Testis (tissue), 2 donors: ENCODE measurements at regions not wholly inside any gene's neighbourhood (a gene's known extent, or its start where the extent isn't known, plus 50 kb on each side); places are given as distances from the start of the nearest gene placed in this dataset.
"Not testable (repeated sequence)": the region's sequence is repeated elsewhere in the genome, so short reads cannot be mapped to it uniquely, and the experiment has no call there.

ENCODE experiments used
- DNase-seq: peaks from one replicate; pipeline ENCODE4 v3.0.0-alpha.2; 2019
- H3K27ac ChIP-seq, 2 donors: fragments of 200-600 bp; sonication (generic); one replicate each; pipeline ENCODE4 v1.5.1; 2019
- H3K27me3 ChIP-seq: fragments of 200-600 bp; sonication (generic); one replicate; pipeline ENCODE4 v1.5.1; 2019
- H3K36me3 ChIP-seq: fragments of 200-600 bp; sonication (generic); one replicate; pipeline ENCODE4 v1.5.1; 2017; ENCODE audit warnings: low read depth; ENCODE audit errors: missing control alignments
- H3K4me1 ChIP-seq: fragments of 200-600 bp; sonication (generic); one replicate; pipeline ENCODE4 v1.5.1; 2019
- H3K4me3 ChIP-seq, 2 donors: fragments of 200-600 bp; sonication (generic); one replicate each; pipeline ENCODE4 v1.5.1; 2017 to 2019
- H3K9me3 ChIP-seq: fragments of 200-600 bp; sonication (generic); one replicate; pipeline ENCODE4 v1.5.1; 2017
- POLR2A ChIP-seq: fragments of 450-650 bp; IDR thresholded peaks from one replicate; pipeline ENCODE4 v1.6.1; 2017; ENCODE audit warnings: antibody characterized with exemption, mild to moderate bottlenecking, moderate library complexity
- WGBS, 2 donors: methylation state at CpG; one replicate each; pipeline ENCODE4 v1.1.5; 2018; 5-methylcytosine and 5-hydroxymethylcytosine counted together
- intact Hi-C: fragments of 100-400 bp; cut with DNase I; formaldehyde crosslinking; loops from one replicate; pipeline ENCODE4 v1.15.1; 2023; ENCODE audit warnings: low total_unique reads
- TF ChIP-seq, protein P1 (sequence below), 3 experiments: fragments of 450-650 bp in 2 of 3; fragments of 200-600 bp in 1 of 3; sonication (generic) in 1 of 3; IDR thresholded peaks; one replicate each; pipeline ENCODE4 v1.5.1; 2016 to 2019; ENCODE audit warnings: antibody characterized with exemption in 3 of 3, mild to moderate bottlenecking in 2 of 3, moderate library complexity in 1 of 3

GRCh38 chr21:27036736-27037301, 69.9 kb upstream of the ADAMTS5 start:
- WGBS, 2 donors = 86 to 89% methylated on average over 3 of the region's 3 CpGs
- H3K9me3 ChIP-seq = no peaks in the 10 kb centered on the region
- intact Hi-C loops = no loop called here
- no peaks in the 10 kb centered on the region for H3K4me1 ChIP-seq
- no peaks in the 10 kb centered on the region for H3K27me3 ChIP-seq
- no peak overlapping the region for H3K4me3 ChIP-seq
- H3K27ac ChIP-seq = no peak overlapping the region
- TF ChIP-seq POLR2A = no peak
- TF ChIP-seq, protein P1, sequence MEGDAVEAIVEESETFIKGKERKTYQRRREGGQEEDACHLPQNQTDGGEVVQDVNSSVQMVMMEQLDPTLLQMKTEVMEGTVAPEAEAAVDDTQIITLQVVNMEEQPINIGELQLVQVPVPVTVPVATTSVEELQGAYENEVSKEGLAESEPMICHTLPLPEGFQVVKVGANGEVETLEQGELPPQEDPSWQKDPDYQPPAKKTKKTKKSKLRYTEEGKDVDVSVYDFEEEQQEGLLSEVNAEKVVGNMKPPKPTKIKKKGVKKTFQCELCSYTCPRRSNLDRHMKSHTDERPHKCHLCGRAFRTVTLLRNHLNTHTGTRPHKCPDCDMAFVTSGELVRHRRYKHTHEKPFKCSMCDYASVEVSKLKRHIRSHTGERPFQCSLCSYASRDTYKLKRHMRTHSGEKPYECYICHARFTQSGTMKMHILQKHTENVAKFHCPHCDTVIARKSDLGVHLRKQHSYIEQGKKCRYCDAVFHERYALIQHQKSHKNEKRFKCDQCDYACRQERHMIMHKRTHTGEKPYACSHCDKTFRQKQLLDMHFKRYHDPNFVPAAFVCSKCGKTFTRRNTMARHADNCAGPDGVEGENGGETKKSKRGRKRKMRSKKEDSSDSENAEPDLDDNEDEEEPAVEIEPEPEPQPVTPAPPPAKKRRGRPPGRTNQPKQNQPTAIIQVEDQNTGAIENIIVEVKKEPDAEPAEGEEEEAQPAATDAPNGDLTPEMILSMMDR (IDR thresholded peaks at IDR 0.05) = no peak
- DNase-seq = no peak
- no peaks in the 10 kb centered on the region for H3K36me3 ChIP-seq

DNA sequence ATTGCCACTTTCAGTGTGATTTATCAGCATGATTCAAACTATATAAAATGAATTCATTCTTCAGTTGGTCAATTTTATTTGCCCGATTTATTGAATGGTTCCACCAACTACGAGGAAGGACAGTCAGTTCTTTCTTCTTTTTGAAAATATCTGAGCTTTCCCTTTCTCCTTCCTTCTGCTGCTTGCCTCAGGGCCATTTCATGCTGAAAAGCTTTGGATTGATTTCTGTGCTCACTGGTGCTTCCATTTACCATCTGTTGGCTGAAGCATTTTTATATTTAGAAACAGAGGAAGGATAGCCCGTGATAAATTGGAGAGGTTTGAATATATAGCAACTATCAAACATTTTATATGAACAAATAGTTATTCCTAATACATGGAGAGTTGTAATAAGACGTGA, 68.9 kb upstream of the ADAMTS5 start:
- Histone ChIP-seq H3K27ac (no peak overlapping the region), H3K9me3 (no peaks in the 10 kb centered on the region), H3K36me3 (no peaks in the 10 kb centered on the region), H3K4me3 (no peak overlapping the region), H3K27me3 (no peaks in the 10 kb centered on the region), H3K4me1 (no peaks in the 10 kb centered on the region)
- WGBS, 2 donors = 59 to 71% methylated on average over 4 of the region's 4 CpGs
- intact Hi-C loops = no loop called here
- DNase-seq = no peak
- TF ChIP-seq, protein P1 (IDR thresholded peaks at IDR 0.05) = no peak
- no peak for TF ChIP-seq POLR2A

GRCh38 chr21:27034796-27035195, 67.9 kb upstream of the ADAMTS5 start:
- Histone ChIP-seq H3K4me1 (no peaks in the 10 kb centered on the region), H3K36me3 (no peaks in the 10 kb centered on the region), H3K9me3 (no peaks in the 10 kb centered on the region), H3K27me3 (no peaks in the 10 kb centered on the region), H3K27ac (no peak overlapping the region), H3K4me3 (no peak overlapping the region)
- TF ChIP-seq, protein P1 (IDR thresholded peaks at IDR 0.05) = no peak
- TF ChIP-seq POLR2A = no peak
- 96% methylated on average over 1 of the region's 1 CpG for WGBS, 2 donors
- intact Hi-C loops = no loop called here
- DNase-seq = no peak

- Histone ChIP-seq H3K36me3 (no peaks in the 10 kb centered on the region), H3K27me3 (no peaks in the 10 kb centered on the region), H3K4me1 (no peaks in the 10 kb centered on the region), H3K27ac (no peak overlapping the region), H3K4me3 (no peak overlapping the region), H3K9me3 (no peaks in the 10 kb centered on the region)
- DNase-seq = no peak
- TF ChIP-seq, protein P1 (IDR thresholded peaks at IDR 0.05) = no peak
- TF ChIP-seq POLR2A = no peak
- intact Hi-C loops = no loop called here
- 63 to 81% methylated on average over 3 of the region's 3 CpGs for WGBS, 2 donors
These were observed 66.6 kb upstream of the ADAMTS5 start for GRCh38 chr21:27033471-27033870.

DNA sequence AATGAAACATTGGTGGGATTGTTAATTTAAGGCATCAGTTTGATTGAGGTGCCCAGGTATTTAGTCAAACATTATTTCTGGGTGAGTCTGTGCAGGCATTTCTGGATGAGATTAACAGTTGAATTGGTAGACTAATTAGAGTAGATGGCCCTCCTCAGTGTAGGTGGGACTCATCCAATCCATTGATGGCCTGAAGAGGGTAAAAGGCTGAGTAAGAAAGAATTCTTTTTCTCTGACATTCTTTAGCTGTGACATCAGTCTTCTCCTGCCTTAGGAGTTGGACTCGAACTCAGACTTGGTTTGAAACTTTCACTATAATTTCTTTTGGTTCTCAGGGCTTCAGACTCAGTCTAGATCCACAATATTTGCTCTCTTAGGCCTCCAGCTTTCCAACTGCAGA, 59.6 kb upstream of the ADAMTS5 start:
- H3K9me3 ChIP-seq = no peaks in the 10 kb centered on the region
- DNase-seq = no peak
- WGBS, 2 donors = 69 to 75% methylated on average over 1 of the region's 1 CpG
- no peak overlapping the region for H3K4me3 ChIP-seq
- no peak overlapping the region for H3K27ac ChIP-seq
- TF ChIP-seq POLR2A = no peak
- TF ChIP-seq, protein P1 (IDR thresholded peaks at IDR 0.05) = no peak
- no peaks in the 10 kb centered on the region for H3K4me1 ChIP-seq
- no peaks in the 10 kb centered on the region for H3K27me3 ChIP-seq
- H3K36me3 ChIP-seq = no peaks in the 10 kb centered on the region
- intact Hi-C loops = no loop called here

GRCh38 chr21:27025708-27026107, 58.8 kb upstream of the ADAMTS5 start:
- H3K27me3 ChIP-seq, H3K4me1 ChIP-seq, H3K27ac ChIP-seq, DNase-seq, H3K9me3 ChIP-seq, H3K36me3 ChIP-seq, intact Hi-C loops, H3K4me3 ChIP-seq: not testable (repeated sequence)
- 72 to 77% methylated on average over 10 of the region's 10 CpGs for WGBS, 2 donors
